SK-N-SH (cell line): ENCODE measurements at regions not wholly inside any gene's neighbourhood (a gene's known extent, or its start where the extent isn't known, plus 50 kb on each side); places are given as distances from the start of the nearest gene placed in this dataset.
A peak's percentile ranks its signal among the peaks of the same experiment; 100 is the strongest.

Experiments
- CTCF ChIA-PET: fragments of 300-600, 350-600 bp; formaldehyde crosslinking; extraction: SDS; loops from one replicate; lab custom pipeline; 2021; lab: Yijun Ruan, JAX
- POLR2A ChIA-PET: fragments of 350-600 bp; sonication (Branson Sonifier 250); formaldehyde crosslinking; extraction: SDS; loops from one replicate; lab custom pipeline; 2020; ENCODE audit warnings: antibody characterized with exemption, inconsistent platforms; lab: Yijun Ruan, JAX
- DNase-seq: peaks from one replicate; pipeline ENCODE4 v3.0.0; 2012
- H2AFZ ChIP-seq: fragments of 200-600 bp; sonication (generic); 2 replicates; pipeline ENCODE4 v1.8.1; 2016; ENCODE audit warnings: antibody characterized with exemption, mild to moderate bottlenecking, low read depth
- H3F3A ChIP-seq: fragments of 200-600 bp; sonication (generic); replicated peaks from 2 replicates; pipeline ENCODE3; 2016; ENCODE audit warnings: antibody characterized with exemption, mild to moderate bottlenecking; ENCODE audit not compliant: insufficient read depth
- H3K27ac ChIP-seq, 2 experiments: fragments of 200-500 bp in 1 of 2; fragments of 200-600 bp in 1 of 2; sonication (Bioruptor generic) in 1 of 2; sonication (generic), shearing (Covaris generic) in 1 of 2; 2 replicates each; pipeline versions ENCODE4 v1.5.1 to v1.6.1; 2014 to 2016; ENCODE audit warnings: low read depth in 2 of 2, inconsistent platforms in 1 of 2, low read length in 1 of 2, mild to moderate bottlenecking in 1 of 2, mixed read lengths in 1 of 2
- H3K27me3 ChIP-seq: fragments of 200-600 bp; sonication (generic), shearing (Covaris generic); 2 replicates; pipeline ENCODE4 v1.6.1; 2016; ENCODE audit warnings: mixed run types; ENCODE audit not compliant: insufficient read depth
- H3K36me3 ChIP-seq, 2 experiments: fragments of 200-500 bp in 1 of 2; fragments of 200-600 bp in 1 of 2; sonication (Bioruptor generic) in 1 of 2; sonication (generic) in 1 of 2; replicated peaks in 1 of 2; 2 replicates each; pipeline versions ENCODE3 to v1.5.1; 2014 to 2016; ENCODE audit warnings: low read length in 1 of 2, mild to moderate bottlenecking in 1 of 2; ENCODE audit not compliant: insufficient read depth in 2 of 2, control insufficient read depth in 1 of 2
- H3K4me1 ChIP-seq, 2 experiments: fragments of 200-500 bp in 1 of 2; fragments of 200-600 bp in 1 of 2; sonication (Bioruptor generic) in 1 of 2; sonication (generic), shearing (Covaris generic) in 1 of 2; 2 replicates each; pipeline versions ENCODE4 v1.5.1 to v1.6.1; 2014 to 2016; ENCODE audit warnings: low read depth in 1 of 2, low read length in 1 of 2, mixed run types in 1 of 2; ENCODE audit not compliant: insufficient read depth in 2 of 2, control insufficient read depth in 1 of 2
- H3K4me2 ChIP-seq: fragments of 200-600 bp; sonication (generic), shearing (Covaris generic); 2 replicates; pipeline ENCODE4 v1.6.1; 2017; ENCODE audit warnings: mixed run types
- H3K4me3 ChIP-seq, 2 experiments: fragments of 200-500 bp in 1 of 2; fragments of 200-600 bp in 1 of 2; sonication (Bioruptor generic) in 1 of 2; sonication (generic), shearing (Covaris generic) in 1 of 2; 2 replicates each; pipeline versions ENCODE4 v1.5.1 to v1.8.1; 2014 to 2016; ENCODE audit warnings: low read depth in 2 of 2, inconsistent platforms in 1 of 2, low read length in 1 of 2, mild to moderate bottlenecking in 1 of 2, mixed read lengths in 1 of 2, moderate library complexity in 1 of 2
- H3K79me2 ChIP-seq: fragments of 200-600 bp; sonication (generic); 2 replicates; pipeline ENCODE4 v1.8.1; 2017; ENCODE audit warnings: mild to moderate bottlenecking; ENCODE audit not compliant: insufficient read depth
- H3K9ac ChIP-seq: fragments of 200-600 bp; sonication (generic); 2 replicates; pipeline ENCODE4 v1.6.1; 2017; ENCODE audit warnings: mixed run types
- H3K9me2 ChIP-seq: fragments of 200-600 bp; sonication (generic); 2 replicates; pipeline ENCODE4 v1.6.1; 2017; ENCODE audit warnings: mixed run types
- H3K9me3 ChIP-seq: fragments of 200-600 bp; sonication (generic); 2 replicates; pipeline ENCODE4 v1.6.1; 2017; ENCODE audit warnings: mixed run types, mild to moderate bottlenecking, moderate library complexity
- H4K20me1 ChIP-seq: fragments of 200-600 bp; sonication (generic); 2 replicates; pipeline ENCODE4 v1.6.1; 2017; ENCODE audit warnings: mild to moderate bottlenecking, mixed run types; ENCODE audit not compliant: insufficient read depth
- EP300 ChIP-seq, 2 experiments: IDR thresholded peaks; 2 replicates each; pipeline versions ENCODE4 v1.4.0 to v1.6.1; 2012; ENCODE audit warnings: borderline replicate concordance in 1 of 2, low read depth in 1 of 2, low read length in 1 of 2
- FOXM1 ChIP-seq: IDR thresholded peaks from 2 replicates; pipeline ENCODE4 v1.4.0; 2012; ENCODE audit warnings: low read depth, mild to moderate bottlenecking
- JUND ChIP-seq: IDR thresholded peaks from 2 replicates; pipeline ENCODE4 v1.4.0; 2012
- NRF1 ChIP-seq: IDR thresholded peaks from 2 replicates; pipeline ENCODE4 v1.6.1; 2012; ENCODE audit warnings: low read depth, mild to moderate bottlenecking, low read length
- RAD21 ChIP-seq: IDR thresholded peaks from 2 replicates; pipeline ENCODE4 v1.6.1; 2012; ENCODE audit warnings: mild to moderate bottlenecking, low read length
- RCOR1 ChIP-seq: fragments of 150-350 bp; IDR thresholded peaks from 2 replicates; pipeline ENCODE4 v1.6.1; 2017; ENCODE audit warnings: antibody characterized with exemption, low read length
- SIN3A ChIP-seq: IDR thresholded peaks from 2 replicates; pipeline ENCODE4 v1.6.1; 2012; ENCODE audit warnings: low read depth, mild to moderate bottlenecking, low read length, moderate library complexity, borderline replicate concordance
- YY1 ChIP-seq: IDR thresholded peaks from 2 replicates; pipeline ENCODE4 v1.4.0; 2012; ENCODE audit warnings: low read depth, mild to moderate bottlenecking
- ZBTB33 ChIP-seq: IDR thresholded peaks from 2 replicates; pipeline ENCODE4 v1.4.0; 2012; ENCODE audit warnings: low read depth, borderline replicate concordance
- WGBS: methylation state at CpG from one replicate; pipeline ENCODE4 v1.1.6; 2017; ENCODE audit warnings: low lambda C conversion rate; 5-methylcytosine and 5-hydroxymethylcytosine counted together
- TF ChIP-seq, protein P1 (sequence below): fragments of 150-350 bp; IDR thresholded peaks from 2 replicates; pipeline ENCODE4 v1.6.1; 2016; ENCODE audit warnings: mild to moderate bottlenecking, low read depth, low read length

GRCh38 chr5:163649514-163649913, 144.1 kb downstream of the MAT2B start:
- TF ChIP-seq NRF1 (no peak), ZBTB33 (no peak), JUND (no peak), YY1 (no peak), RAD21 (no peak), FOXM1 (no peak), SIN3A (no peak), RCOR1 (no peak)
- TF ChIP-seq, protein P1, sequence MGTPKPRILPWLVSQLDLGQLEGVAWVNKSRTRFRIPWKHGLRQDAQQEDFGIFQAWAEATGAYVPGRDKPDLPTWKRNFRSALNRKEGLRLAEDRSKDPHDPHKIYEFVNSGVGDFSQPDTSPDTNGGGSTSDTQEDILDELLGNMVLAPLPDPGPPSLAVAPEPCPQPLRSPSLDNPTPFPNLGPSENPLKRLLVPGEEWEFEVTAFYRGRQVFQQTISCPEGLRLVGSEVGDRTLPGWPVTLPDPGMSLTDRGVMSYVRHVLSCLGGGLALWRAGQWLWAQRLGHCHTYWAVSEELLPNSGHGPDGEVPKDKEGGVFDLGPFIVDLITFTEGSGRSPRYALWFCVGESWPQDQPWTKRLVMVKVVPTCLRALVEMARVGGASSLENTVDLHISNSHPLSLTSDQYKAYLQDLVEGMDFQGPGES = no peak
- no peaks in the 10 kb centered on the region for H3K36me3 ChIP-seq
- 0 out of 2 replicates have a peak, but pooled peaks cover 6% of the 10 kb centered on the region for H3K9me3 ChIP-seq
- no peaks in the 10 kb centered on the region for H4K20me1 ChIP-seq
- H3K4me3 ChIP-seq = no peak overlapping the region
- H3K9ac ChIP-seq = no peak overlapping the region
- no peak overlapping the region for H3K27ac ChIP-seq
- ChIA-PET CTCF (interaction anchor here (2.0 kb wide), 1 partner anchor 85 kb away, joined by 4 read pairs; no protein-coding TSS in a partner anchor), POLR2A (no interaction called here)
- H3K9me2 ChIP-seq = no peaks in the 10 kb centered on the region
- no peaks in the 10 kb centered on the region for H3F3A ChIP-seq
- H3K4me1 ChIP-seq = no peaks in the 10 kb centered on the region
- 54% methylated on average over 2 of the region's 2 CpGs for WGBS
- no peak overlapping the region for H2AFZ ChIP-seq
- H3K79me2 ChIP-seq = no peaks in the 10 kb centered on the region
- no peak for DNase-seq
- no peaks in the 10 kb centered on the region for H3K27me3 ChIP-seq
- no peak overlapping the region for H3K4me2 ChIP-seq

GRCh38 chr5:163653526-163653925, 148.1 kb downstream of the MAT2B start:
- 31% methylated on average over 1 of the region's 1 CpG for WGBS
- no peak for DNase-seq
- POLR2A ChIA-PET = no interaction called here

More at GRCh38 chr5:163653526-163653925, 148.1 kb downstream of the MAT2B start:
- no peak overlapping the region for H3K4me3 ChIP-seq
- no peak overlapping the region for H3K4me2 ChIP-seq
- H3K27me3 ChIP-seq = no peaks in the 10 kb centered on the region
- no peaks in the 10 kb centered on the region for H3K9me2 ChIP-seq
- H3K36me3 ChIP-seq = no peaks in the 10 kb centered on the region
- no peak overlapping the region for H3K27ac ChIP-seq
- H3K9me3 ChIP-seq = 0 out of 2 replicates have a peak, but pooled peaks cover 6% of the 10 kb centered on the region
- H3K9ac ChIP-seq = no peak overlapping the region
- TF ChIP-seq EP300 (IDR thresholded peaks at IDR 0.05; ENCODE audit: borderline replicate concordance in 1 of 2, low read depth in 1 of 2, low read length in 1 of 2) = peak in 1 of 2 experiments; percentile 42; a peak in 2 of 4 replicates
- TF ChIP-seq NRF1 = no peak
- peaks cover 0 to 5% of the 10 kb centered on the region in 2 experiments; a peak in 2 of 4 replicates for H3K4me1 ChIP-seq
- H2AFZ ChIP-seq = no peak overlapping the region
- CTCF ChIA-PET = no interaction called here
- no peaks in the 10 kb centered on the region for H4K20me1 ChIP-seq
- H3F3A ChIP-seq = no peaks in the 10 kb centered on the region
- no peaks in the 10 kb centered on the region for H3K79me2 ChIP-seq
